Panc1 (cell line): ENCODE measurements at regions not wholly inside any gene's neighbourhood (a gene's known extent, or its start where the extent isn't known, plus 50 kb on each side); places are given as distances from the start of the nearest gene placed in this dataset.

ENCODE experiments used
- ATAC-seq: fragments of 200-7000 bp; cut with Tn5 transposase; 2 replicates; pipeline ENCODE4 v1.9.1; 2020; ENCODE audit warnings: mild to moderate bottlenecking, moderate library complexity
- BruUV-seq: library from RNA; stranded (reverse); fragments of 400-500 nt; replicated peaks from 2 replicates; lab custom pipeline; 2021; lab: Mats Ljungman, UMichigan
- CTCF ChIA-PET: fragments of 300-600 bp; sonication (Branson Sonifier 250); formaldehyde crosslinking; loops from one replicate; lab custom pipeline; 2022; ENCODE audit warnings: antibody characterized with exemption; lab: Charles Lee
- POLR2A ChIA-PET: fragments of 300-600 bp; sonication (Branson Sonifier 250); formaldehyde crosslinking; loops from one replicate; lab custom pipeline; 2022; ENCODE audit warnings: antibody characterized with exemption; lab: Charles Lee
- DNase-seq: peaks from one replicate; pipeline ENCODE4 v3.0.0-alpha.2; 2010; ENCODE audit warnings: low read depth, low spot score
- H3K27ac ChIP-seq: 2 replicates; pipeline ENCODE4 v1.5.1; 2011; ENCODE audit warnings: mild to moderate bottlenecking, low read length, inconsistent platforms
- H3K27me3 ChIP-seq: fragments of 200-500 bp; sonication (Bioruptor generic); 2 replicates; pipeline ENCODE4 v1.6.0; 2014; ENCODE audit warnings: low read length, inconsistent platforms; ENCODE audit not compliant: control insufficient read depth, insufficient read depth
- H3K36me3 ChIP-seq: fragments of 200-500 bp; sonication (Bioruptor generic); 2 replicates; pipeline ENCODE4 v1.5.1; 2014; ENCODE audit warnings: inconsistent platforms, mild to moderate bottlenecking, low read length, moderate library complexity; ENCODE audit not compliant: control insufficient read depth, insufficient read depth
- H3K4me1 ChIP-seq: 2 replicates; pipeline ENCODE4 v1.5.1; 2011; ENCODE audit warnings: inconsistent platforms, mild to moderate bottlenecking, low read length, moderate library complexity; ENCODE audit not compliant: control insufficient read depth, insufficient read depth
- H3K4me3 ChIP-seq, 2 experiments: 2 replicates each; pipeline ENCODE4 v1.5.1; 2011 to 2012; ENCODE audit warnings: low read depth in 2 of 2, low read length in 2 of 2, mild to moderate bottlenecking in 2 of 2, inconsistent platforms in 1 of 2, moderate library complexity in 1 of 2
- H3K9me3 ChIP-seq: fragments of 200-500 bp; sonication (Bioruptor generic); 2 replicates; pipeline ENCODE4 v1.5.1; 2014; ENCODE audit warnings: low read depth, mild to moderate bottlenecking, inconsistent platforms, low read length, moderate library complexity; ENCODE audit not compliant: control insufficient read depth, insufficient read depth
- POLR2AphosphoS5 ChIP-seq: IDR thresholded peaks from 2 replicates; pipeline ENCODE4 v1.6.1; 2012; ENCODE audit warnings: mild to moderate bottlenecking, low read depth, low read length, moderate library complexity
- SIN3A ChIP-seq: IDR thresholded peaks from 2 replicates; pipeline ENCODE4 v1.6.1; 2012; ENCODE audit warnings: low read depth, mild to moderate bottlenecking, low read length, moderate library complexity, borderline replicate concordance; ENCODE audit not compliant: insufficient read depth
- TCF7L2 ChIP-seq: IDR thresholded peaks from 2 replicates; pipeline ENCODE4 v1.6.1; 2011; ENCODE audit warnings: mild to moderate bottlenecking, low read depth, low read length, inconsistent platforms
- in situ Hi-C: cut with HindIII; loops from 2 replicates; pipeline ENCODE4 v1.10.0; 2016; ENCODE audit warnings: low sequenced_read_pairs, low pct_unique_long_range_greater_than_20kb
- intact Hi-C: fragments of 100-400 bp; cut with micrococcal nuclease; formaldehyde crosslinking; loops from one replicate; pipeline ENCODE4 v1.10.0; 2022; ENCODE audit not compliant: unreplicated experiment
- TF ChIP-seq, protein P1 (sequence below): fragments of 450-650 bp; IDR thresholded peaks from 2 replicates; pipeline ENCODE4 v1.5.1; 2017; ENCODE audit warnings: mild to moderate bottlenecking
- TF ChIP-seq, protein P2 (sequence below), 2 experiments: IDR thresholded peaks; 2 replicates each; pipeline ENCODE4 v1.6.1; 2011 to 2012; ENCODE audit warnings: low read depth in 2 of 2, control low read depth in 1 of 2, low read length in 1 of 2, mild to moderate bottlenecking in 1 of 2, moderate library complexity in 1 of 2; ENCODE audit not compliant: insufficient read depth in 1 of 2

DNA sequence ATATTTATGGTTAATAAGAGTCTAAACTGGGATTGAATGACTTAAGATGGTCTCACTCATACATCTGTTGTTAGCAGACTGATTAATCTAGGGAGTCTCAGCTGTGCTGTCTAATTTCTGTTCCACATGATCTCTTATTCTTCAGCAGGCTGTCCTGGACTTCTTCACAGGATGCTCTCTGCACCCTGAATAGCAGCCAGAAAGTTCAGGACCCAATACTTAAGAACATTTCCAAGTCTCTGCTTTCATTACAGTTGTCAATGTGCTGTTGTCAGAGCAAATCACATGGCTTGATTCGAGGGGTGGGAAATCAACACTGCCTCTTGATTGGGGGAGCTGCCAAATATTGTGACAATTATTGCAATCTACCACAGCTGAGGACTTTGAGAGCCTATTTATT lies 627.1 kb upstream of the SLC8A1 start:
- in situ Hi-C loops: no loop called here
- H3K27ac ChIP-seq: no peak overlapping the region
- no peak overlapping the region for H3K4me3 ChIP-seq
- POLR2A ChIA-PET: no interaction called here
- CTCF ChIA-PET: no interaction called here
- H3K36me3 ChIP-seq: no peaks in the 10 kb centered on the region
- TF ChIP-seq, protein P1, sequence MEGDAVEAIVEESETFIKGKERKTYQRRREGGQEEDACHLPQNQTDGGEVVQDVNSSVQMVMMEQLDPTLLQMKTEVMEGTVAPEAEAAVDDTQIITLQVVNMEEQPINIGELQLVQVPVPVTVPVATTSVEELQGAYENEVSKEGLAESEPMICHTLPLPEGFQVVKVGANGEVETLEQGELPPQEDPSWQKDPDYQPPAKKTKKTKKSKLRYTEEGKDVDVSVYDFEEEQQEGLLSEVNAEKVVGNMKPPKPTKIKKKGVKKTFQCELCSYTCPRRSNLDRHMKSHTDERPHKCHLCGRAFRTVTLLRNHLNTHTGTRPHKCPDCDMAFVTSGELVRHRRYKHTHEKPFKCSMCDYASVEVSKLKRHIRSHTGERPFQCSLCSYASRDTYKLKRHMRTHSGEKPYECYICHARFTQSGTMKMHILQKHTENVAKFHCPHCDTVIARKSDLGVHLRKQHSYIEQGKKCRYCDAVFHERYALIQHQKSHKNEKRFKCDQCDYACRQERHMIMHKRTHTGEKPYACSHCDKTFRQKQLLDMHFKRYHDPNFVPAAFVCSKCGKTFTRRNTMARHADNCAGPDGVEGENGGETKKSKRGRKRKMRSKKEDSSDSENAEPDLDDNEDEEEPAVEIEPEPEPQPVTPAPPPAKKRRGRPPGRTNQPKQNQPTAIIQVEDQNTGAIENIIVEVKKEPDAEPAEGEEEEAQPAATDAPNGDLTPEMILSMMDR: no peak
- DNase-seq: no peak
- intact Hi-C loops: no loop called here
- no peaks in the 10 kb centered on the region for H3K4me1 ChIP-seq
- no TSS peak for BruUV-seq
- no peaks in the 10 kb centered on the region for H3K9me3 ChIP-seq
- ATAC-seq: no peak
- no peaks in the 10 kb centered on the region for H3K27me3 ChIP-seq

DNA sequence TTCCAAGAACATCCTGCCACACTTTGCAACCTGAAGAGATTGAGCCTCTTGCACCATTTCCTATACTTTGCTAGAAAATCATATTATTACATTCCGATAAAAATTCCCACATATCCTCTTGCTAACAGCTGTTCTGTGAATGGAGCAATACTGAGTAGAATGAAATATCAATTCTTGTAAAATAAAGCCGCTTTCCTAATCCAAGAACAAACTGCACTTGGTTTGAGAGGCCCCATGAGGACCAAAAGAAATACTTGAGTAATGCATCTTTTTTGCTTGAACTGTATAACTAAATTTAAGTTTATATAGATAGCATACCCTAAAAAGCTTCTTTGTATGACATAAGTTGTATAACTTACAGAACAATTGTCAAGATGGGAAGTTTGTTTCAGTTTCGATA lies 632.4 kb upstream of the SLC8A1 start:
- no peak overlapping the region for H3K4me3 ChIP-seq
- ChIA-PET POLR2A (no interaction called here), CTCF (no interaction called here)
- no peak overlapping the region for H3K27ac ChIP-seq
- TF ChIP-seq, protein P2, sequence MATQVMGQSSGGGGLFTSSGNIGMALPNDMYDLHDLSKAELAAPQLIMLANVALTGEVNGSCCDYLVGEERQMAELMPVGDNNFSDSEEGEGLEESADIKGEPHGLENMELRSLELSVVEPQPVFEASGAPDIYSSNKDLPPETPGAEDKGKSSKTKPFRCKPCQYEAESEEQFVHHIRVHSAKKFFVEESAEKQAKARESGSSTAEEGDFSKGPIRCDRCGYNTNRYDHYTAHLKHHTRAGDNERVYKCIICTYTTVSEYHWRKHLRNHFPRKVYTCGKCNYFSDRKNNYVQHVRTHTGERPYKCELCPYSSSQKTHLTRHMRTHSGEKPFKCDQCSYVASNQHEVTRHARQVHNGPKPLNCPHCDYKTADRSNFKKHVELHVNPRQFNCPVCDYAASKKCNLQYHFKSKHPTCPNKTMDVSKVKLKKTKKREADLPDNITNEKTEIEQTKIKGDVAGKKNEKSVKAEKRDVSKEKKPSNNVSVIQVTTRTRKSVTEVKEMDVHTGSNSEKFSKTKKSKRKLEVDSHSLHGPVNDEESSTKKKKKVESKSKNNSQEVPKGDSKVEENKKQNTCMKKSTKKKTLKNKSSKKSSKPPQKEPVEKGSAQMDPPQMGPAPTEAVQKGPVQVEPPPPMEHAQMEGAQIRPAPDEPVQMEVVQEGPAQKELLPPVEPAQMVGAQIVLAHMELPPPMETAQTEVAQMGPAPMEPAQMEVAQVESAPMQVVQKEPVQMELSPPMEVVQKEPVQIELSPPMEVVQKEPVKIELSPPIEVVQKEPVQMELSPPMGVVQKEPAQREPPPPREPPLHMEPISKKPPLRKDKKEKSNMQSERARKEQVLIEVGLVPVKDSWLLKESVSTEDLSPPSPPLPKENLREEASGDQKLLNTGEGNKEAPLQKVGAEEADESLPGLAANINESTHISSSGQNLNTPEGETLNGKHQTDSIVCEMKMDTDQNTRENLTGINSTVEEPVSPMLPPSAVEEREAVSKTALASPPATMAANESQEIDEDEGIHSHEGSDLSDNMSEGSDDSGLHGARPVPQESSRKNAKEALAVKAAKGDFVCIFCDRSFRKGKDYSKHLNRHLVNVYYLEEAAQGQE (IDR thresholded peaks at IDR 0.05; ENCODE audit: insufficient read depth in 1 of 2, low read depth in 2 of 2, low read length in 1 of 2): no peak
- TF ChIP-seq, protein P1: no peak
- TF ChIP-seq POLR2AphosphoS5 (no peak), TCF7L2 (no peak), SIN3A (no peak)
- DNase-seq (no peak), ATAC-seq (no peak)
- H3K27me3 ChIP-seq: no peaks in the 10 kb centered on the region
- no TSS peak for BruUV-seq
- no peaks in the 10 kb centered on the region for H3K36me3 ChIP-seq
- H3K4me1 ChIP-seq: no peaks in the 10 kb centered on the region
- in situ Hi-C loops: no loop called here
- intact Hi-C loops: no loop called here
- no peaks in the 10 kb centered on the region for H3K9me3 ChIP-seq

DNA sequence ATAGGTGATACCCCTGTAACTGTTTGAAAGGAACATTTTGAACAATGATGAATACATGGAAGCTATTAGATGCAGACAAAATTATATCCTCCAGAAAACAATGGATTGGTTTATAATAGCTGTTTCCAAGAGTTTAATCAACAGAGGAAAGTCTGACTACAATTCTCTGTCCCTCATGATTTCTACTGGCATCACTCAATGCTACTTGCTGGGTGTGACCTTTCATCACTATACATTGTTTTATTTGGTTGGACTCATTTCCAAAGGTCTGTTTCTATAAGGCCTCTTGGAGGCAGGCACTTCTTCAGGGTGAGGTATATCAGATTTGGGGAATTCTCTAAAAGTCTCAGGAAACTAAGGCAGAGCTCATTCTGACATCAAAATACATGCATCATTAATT lies 636.1 kb upstream of the SLC8A1 start:
- ChIA-PET POLR2A (no interaction called here), CTCF (no interaction called here)
- intact Hi-C loops: no loop called here
- H3K36me3 ChIP-seq: no peaks in the 10 kb centered on the region
- in situ Hi-C loops: no loop called here
- H3K27ac ChIP-seq: no peak overlapping the region
- BruUV-seq: no TSS peak
- no peak overlapping the region for H3K4me3 ChIP-seq
- no peak for DNase-seq
- H3K9me3 ChIP-seq: no peaks in the 10 kb centered on the region
- no peaks in the 10 kb centered on the region for H3K4me1 ChIP-seq
- TF ChIP-seq POLR2AphosphoS5 (no peak), SIN3A (no peak), TCF7L2 (no peak)
- TF ChIP-seq, protein P1: no peak
- TF ChIP-seq, protein P2 (IDR thresholded peaks at IDR 0.05; ENCODE audit: insufficient read depth in 1 of 2, low read depth in 2 of 2, low read length in 1 of 2): no peak
- no peaks in the 10 kb centered on the region for H3K27me3 ChIP-seq
- ATAC-seq: no peak
